NCI-H2196 (cell line): ENCODE measurements at regions not wholly inside any gene's neighbourhood (a gene's known extent, or its start where the extent isn't known, plus 50 kb on each side); places are given as distances from the start of the nearest gene placed in this dataset.
"Not testable (repeated sequence)": the region's sequence is repeated elsewhere in the genome, so short reads cannot be mapped to it uniquely, and the experiment has no call there.

Experiments used
- DNase-seq: peaks from one replicate; lab custom pipeline; 2025; ENCODE audit not compliant: unreplicated experiment; lab: John Stamatoyannopoulos, UW

DNA sequence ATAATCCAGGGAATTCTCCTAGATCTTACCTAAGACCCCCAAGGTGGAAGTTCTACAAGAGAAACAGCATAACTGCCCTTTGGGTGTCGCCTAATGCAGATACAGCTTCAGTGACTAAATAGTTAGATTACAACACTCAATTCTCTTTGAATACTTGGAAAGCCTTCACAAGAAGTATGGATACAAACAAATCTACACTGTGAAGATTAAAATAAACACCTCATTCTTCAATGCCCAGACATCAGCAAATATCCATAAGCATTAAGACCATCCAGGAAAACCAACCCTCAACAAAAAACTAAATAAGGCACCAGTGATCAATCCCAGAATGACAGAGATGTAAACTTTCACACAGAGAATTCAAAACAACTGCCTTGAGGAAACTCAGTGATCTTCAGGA is 963.2 kb downstream of the PLOD2 start:
- no peak for DNase-seq

DNA sequence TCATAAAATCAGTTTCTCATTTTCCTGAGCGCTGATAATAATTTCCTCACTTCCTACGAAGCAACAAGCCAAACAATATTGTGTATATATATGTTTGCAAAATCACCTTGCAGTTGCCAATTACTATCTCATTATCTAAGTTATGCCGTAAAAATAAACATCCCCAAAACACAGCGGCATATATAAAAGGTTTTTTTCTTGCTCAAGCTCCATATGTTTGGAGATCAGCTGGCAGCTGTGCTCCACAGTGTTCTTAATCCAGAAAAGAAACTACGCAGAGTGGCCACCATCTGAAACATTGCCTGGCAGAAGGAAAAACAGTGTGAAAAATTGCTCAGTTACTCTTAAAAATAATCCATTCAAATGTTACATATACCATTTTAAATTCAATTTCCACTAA is 951.4 kb downstream of the PLOD2 start:
- DNase-seq = no peak

DNA sequence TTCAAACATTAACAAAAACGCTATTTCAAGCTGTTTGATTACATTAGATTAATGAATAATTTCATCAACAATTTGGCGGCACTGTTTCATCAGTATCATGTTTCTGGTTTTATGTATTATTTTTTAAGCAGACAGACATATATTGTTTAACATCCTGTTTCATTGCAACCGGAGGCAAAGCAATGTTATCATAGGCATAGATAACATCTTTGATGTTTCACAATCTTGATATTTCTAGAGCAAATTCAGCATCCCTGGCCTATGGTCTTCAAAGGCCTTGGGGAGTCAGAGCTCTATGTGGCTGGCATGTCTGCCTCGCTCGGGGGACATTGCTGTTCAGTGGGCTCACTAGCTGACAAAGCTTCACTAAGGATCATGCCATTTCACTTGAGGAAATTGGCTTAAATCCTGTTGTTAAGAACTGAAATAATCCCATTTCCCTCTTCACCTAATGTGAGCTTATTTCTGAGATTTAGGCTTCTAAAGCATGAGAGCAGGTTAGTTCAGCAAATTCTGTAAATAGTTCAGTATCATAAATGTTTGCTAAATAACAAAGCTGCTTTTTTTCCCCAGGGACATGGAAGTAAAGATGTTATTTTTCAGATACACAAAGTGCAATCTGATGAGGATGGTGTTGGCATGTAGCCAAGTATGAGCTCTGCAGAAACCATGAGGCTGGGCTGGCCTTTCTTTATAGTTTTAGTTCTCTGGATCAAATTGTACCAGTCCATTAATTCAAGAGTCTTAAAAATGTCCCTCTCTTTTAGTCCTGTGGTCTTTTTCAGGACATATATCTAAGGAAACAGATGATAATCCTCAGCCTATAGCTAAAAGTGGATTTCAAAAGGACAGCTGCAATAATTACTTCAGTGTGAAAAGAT is 941.4 kb downstream of the PLOD2 start:
- DNase-seq = no peak

DNA sequence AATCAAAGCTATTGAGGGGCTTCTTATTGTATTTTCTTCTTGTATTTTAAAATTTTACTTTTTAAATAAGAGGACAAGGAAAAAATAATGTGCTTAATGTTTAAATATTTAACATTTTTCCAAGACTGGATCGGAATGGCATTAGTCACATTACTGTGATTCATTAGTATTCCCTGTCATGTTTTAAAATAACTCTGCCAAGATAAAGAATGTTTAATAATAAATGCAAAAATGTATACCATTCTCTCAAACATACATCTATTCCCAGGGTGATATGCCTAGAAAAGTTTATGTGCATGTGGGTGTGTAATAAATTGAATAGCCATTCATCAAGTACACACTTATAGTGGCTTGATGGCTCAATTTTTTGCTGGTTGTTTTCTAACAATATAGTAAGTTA is 936.1 kb downstream of the PLOD2 start:
- no peak for DNase-seq

DNA sequence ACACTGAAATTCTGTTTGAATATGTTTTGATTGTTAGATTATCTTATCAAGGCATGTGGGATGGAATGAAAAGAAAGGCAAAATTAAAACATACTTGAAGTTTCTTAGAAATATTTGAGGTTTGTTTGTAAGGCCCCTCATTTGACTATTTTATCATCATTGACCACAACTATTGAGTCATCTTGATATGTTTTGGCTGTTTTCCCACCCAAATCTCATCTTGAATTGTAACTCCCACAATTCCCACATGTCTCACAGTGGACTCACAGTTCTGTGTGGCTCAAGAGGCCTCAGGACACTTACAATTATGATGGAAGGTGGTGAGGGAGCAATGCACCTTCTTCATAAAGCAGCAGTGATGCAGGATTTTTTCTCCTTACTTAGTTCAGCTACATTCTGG is 917.1 kb downstream of the PLOD2 start:
- no peak for DNase-seq

DNA sequence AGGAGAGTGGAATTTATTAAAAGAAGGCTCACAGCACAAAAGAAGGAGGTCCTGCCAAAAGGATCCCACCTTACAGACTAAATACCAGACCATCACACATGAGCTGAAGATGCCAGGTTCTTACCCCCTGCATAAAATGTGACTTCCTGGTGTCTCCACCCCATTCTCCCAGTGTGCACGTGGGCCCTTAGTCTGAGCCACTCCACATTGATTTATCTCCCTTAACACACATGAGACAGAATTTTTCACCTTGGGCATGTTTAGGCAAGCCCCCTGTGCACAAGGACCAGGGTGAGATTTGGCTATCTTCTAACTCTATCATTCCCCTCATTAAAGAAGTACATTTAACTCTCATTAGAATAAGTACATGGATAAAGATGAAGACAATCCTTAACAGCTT is 916.7 kb downstream of the PLOD2 start:
- no peak for DNase-seq

DNA sequence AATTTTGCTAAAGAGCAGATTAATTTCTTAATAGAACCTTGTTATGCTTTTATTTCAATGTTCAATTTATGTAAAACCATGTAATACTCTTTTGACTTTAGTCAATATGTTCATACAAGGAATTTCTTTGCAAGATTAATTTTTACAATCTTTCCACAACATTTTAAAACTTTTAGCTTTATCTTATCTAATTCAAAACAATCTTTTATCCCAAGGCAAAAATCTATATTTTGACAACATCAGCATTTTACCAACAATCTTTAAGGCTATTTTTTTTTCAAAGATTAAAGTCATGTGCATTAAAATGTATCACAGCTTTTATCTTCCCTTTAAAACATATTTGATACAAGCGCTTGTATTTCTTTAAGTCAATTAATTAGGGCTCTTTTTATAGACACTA is 914.7 kb downstream of the PLOD2 start:
- no peak for DNase-seq

DNA sequence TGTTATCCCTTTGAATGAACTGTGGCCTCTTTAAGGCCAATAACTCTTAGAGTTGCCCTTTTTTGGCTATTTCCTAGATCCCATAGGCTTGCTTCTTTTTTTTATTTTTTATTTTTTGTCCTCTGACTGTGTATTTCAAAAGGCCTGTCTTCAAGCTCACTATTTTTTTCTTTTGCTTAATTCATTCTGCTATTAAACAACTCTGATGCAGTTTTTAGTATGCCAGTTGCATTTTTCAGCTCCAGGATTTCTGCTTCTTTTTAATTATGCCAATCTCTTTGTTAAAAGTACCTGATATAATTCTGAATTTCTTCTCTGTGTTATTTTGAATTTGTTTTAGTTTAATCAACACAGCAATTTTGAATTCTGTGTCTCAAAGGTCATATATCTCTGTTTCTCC is 912.1 kb downstream of the PLOD2 start:
- DNase-seq = no peak

DNA sequence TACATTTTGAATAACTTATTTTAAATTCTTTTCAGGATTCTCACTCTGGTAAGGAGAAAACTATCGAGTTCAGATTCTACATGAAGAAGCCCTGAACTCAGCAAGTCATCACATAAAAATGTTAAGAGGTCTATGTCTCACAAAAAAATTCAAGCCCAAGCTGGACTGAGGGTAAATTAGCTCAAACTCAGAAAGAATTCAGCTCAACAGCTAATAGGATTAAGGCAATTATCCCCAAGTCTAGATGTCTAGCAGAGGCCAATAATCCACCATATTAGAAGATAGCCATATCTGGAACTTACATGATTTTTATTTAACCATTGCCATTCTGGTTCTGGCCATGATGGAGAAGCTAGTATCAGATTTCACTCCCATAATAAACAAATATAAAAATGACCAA is 909.7 kb downstream of the PLOD2 start:
- DNase-seq = no peak

DNA sequence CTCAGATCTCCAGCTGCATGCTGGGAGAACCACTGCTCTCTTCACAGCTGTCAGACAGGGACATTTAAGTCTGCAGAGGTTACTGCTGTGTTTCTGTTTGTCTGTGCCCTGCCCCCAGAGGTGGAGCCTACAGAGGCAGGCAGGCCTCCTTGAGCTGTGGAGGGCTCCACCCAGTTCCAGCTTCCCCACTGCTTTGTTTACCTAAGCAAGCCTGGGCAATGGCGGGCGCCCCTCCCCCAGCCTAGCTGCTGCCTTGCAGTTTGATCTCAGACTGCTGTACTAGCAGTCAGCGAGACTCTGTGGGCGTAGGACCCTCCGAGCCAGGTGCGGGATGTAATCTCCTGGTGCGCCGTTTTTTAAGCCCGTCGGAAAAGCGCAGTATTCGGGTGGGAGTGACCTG is 903.0 kb downstream of the PLOD2 start:
- DNase-seq = not testable (repeated sequence)

DNA sequence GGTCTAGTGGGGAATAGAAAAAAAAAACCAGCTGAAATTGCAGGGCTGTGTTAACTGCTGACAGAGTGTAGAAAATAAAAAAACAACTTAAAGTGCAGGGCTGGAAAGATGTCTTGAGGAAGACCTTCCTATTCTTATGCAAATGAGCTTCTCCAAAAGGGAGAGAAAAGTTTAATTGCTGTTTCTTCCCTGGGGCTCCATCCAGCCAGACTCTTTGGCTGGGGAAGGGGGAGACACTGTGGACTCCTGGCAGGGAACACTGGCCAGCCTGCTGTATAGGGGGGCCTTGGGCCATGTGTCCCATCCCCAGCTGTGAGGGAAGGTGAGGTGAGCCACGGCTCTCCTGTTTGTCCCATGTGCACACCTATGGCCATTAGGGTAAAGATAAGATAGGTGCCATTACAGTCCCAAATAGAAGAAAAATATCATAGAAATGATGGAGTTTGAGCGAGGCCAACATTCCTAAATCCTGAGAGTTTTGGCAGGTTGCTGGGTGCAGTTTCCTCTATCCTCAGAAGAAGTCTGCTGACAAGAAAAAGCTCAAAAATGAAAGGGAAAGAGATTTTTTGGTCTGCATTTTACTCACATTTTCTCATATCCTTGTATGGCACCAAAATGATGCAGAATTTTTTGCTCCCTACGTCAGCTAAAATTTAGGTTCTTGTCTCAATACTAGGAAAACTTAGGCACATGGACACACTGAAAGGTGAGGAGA is 901.7 kb downstream of the PLOD2 start:
- no peak for DNase-seq

DNA sequence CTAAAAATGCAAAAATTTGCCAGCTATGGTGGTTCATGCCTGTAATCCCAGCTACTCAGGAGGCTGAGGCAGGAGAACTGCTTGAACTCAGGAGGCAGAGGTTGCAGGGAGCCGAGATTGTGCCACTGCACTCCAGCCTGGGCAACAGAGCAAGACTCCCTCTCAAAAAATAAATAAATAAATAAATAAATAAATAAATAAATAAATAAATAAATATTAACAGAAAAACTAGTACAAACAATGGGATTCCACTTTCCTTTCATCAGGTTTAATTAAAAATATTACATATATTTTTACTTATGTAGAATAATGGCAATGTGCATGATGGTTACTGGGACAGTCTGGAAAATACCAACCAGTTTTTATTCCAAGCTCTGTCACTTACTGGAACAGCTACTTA is 897.5 kb downstream of the PLOD2 start:
- DNase-seq = not testable (repeated sequence)

DNA sequence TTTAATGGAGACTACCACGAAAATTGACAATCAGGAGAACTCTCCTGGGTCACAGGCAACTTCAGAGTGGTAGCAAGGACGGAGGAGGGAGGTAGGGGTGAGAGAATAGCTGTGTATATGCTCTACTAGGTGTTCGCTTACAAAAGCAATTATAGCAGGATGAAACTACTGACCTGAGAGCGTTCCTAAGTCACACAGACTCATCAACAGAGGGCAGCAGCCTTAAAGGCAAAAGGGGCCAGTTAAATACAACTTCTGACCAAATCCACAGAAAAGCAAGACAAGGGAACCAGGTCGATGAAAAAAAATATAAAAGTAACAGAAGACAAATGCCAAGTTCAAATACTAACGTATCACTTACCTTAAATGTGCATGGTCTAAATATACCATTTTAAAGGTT is 894.6 kb downstream of the PLOD2 start:
- DNase-seq = no peak

DNA sequence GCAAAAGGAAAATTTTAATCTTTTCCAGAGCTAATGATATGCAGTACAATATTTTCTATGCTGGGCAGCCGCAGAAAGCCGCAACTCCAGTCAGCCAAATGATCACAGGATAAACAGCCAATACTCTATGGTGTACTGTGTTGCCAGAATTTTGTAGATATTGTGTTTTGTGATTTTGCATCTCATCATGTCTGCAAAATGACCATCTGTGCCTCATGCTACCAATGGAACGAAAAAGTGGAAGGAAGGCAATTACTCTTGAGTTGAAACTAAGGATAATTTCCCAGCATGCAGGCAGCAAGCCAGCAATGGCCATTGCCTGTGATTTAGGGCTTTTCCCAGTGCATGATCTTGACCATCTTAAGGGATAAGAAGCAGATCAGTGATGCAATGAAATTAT is 891.9 kb downstream of the PLOD2 start:
- no peak for DNase-seq

DNA sequence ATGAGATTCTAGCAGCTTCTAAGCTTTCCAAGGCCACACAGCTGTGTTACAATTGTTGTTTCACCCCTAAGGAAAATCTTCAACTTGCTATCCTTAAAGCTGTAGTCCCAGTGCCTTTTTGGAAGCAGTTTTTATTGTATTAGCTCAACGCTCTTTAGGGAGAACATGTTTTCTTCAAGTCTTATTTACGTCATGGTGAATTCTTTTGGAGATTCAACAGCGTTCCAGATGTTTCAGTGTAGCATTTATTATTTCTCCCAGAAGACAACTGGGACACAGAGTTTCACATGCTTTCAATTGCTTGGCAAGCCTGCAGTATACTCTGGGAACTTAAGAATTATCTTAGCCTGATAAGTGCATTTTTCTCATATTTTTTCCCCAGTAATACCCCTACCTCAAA is 888.3 kb downstream of the PLOD2 start:
- DNase-seq = no peak

DNA sequence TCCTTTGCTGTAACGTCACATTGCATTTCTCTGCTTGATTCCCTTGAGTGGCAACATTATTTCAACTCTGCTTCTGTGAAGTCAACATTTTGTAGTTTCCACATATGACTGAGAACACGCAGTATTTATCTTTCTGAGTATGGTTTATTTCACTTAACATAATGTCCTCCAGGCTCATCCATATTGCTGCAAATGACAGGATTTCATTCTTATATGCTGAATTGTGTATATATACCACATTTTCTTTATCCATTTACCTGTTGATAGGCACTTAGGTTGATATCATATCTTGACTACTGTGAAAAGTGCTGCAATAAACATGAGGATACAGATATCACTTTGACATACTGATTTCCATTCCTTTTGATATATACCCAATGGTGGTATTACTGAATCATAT is 878.5 kb downstream of the PLOD2 start:
- DNase-seq = no peak

DNA sequence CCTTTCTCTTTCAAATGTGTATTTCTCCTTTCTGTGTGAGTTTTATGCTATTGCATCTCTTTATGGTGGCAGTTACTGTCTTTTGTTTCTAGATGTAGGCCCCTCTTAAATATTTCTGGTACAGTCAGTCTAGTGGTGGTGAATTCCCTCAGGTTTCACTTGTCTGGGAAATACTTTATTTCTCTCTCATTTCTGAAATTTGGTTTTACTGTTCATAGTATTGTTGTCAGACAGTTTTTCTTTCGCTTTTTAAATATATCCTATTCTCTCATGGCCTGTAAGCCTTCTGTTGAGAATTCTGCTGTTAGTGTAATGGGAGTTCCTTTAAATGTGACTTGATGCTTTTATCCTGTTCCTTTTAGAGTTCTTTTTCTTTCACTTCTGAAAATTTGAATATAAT is 874.0 kb downstream of the PLOD2 start:
- no peak for DNase-seq

DNA sequence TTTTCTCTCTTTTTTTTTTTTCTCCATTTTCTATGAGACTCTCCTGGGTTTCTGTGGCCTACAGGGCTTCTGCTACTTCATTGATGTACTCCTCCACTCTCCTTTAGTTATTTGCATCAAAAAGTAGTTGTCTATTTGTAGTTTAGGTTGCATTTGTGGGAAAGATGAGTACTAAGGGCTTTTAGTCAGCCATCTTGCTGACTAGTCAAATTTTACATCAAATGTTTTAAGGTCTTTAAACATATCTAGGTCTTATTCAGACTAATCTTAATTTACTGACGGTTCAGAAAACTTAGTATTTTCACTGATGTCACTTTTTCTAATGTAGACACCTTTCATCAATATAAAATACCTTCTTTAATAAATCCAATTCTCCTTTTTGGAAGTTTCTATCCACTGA is 871.0 kb downstream of the PLOD2 start:
- DNase-seq = no peak

DNA sequence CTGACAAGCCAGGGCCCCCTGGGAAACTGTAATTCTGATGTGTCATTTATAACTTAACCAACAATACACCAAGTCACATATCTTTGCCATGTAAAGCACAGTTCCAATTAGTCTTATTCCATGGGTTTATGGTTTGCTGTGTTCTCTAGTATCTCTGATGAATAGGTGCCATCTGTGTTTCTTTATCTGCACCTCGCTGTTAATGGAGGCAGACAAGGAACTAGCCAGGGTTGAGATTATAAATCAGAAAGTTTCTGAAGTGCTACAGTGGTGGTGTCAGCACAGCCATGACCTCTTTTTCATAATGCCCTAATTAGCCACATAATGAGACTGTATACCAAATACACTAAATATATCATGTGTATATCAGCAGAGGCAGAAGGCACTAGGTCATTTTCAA is 866.4 kb downstream of the PLOD2 start:
- no peak for DNase-seq

DNA sequence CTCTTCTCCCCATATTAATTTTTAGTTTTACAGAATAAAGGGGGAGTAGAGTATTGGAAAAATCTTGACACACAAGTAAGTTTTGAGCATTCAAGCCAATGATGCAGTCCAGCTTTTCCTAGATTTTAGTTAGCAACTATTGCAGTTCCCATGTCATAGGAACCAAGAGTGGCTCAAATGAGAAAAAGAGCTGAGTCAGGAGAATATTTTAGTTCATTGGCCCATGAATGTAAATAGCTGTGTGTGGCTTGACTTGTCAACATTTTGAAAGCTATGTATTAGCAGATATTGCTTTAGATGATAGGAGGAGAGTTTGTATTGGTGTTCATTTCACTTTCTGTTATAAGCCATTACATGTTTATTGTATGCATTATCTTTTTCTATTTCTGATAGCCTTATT is 853.7 kb downstream of the PLOD2 start:
- DNase-seq = no peak

DNA sequence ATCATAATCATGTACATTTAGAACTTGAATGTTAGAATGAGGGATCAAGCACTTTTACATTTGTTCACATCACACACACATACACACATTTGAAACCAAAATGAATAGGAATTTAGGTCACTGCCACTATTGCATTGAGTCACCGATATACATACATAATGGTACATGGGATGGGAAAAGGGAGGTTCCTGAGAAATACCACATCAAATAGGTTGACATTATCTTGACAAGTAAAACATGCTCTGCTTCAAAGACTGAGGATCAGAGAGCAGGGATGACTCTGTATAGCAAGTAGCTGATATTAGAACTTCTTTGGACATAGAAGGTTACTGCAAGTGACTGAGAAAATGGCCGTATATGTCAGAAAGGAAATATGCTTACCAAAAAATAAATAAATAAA is 847.2 kb downstream of the PLOD2 start:
- DNase-seq = no peak

DNA sequence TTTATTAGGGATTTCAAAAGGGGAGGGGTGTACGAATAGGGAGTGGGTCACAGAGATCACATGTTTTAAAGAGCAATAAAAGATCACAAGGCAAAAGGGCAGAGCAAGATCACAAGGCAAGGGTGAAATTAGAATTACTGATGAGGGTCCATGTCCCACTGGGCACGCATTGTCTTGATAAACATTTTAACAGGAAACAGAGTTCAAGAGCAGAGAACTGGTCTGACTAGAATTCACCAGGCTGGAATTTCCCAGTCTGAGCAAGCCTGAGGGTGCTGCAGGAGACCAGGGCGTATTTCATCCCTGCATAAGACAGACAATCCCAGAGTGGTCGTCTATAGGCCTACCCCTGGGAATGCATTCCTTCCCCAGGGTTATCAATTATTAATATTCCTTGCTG is 844.7 kb downstream of the PLOD2 start:
- not testable (repeated sequence) for DNase-seq

DNA sequence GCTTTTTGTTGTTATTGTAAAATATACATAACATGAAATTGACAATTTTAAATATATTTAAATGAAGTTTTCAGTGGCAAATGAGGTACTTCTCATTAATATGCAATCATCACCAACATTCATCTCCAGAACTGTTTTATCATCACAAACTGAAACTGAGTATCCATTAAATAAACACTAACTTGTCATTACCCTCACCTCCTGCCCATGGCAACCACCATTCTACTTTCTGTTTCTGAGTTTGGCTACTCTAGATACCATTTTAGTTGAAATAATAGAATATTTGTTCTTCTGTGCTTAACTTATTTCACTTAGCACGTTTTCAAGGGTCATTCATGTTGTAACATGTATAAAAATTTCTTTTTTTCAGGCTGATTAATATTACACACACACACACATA is 834.3 kb downstream of the PLOD2 start:
- DNase-seq = no peak
